AG09319 (cell line): ENCODE measurements at regions not wholly inside any gene's neighbourhood (a gene's known extent, or its start where the extent isn't known, plus 50 kb on each side); places are given as distances from the start of the nearest gene placed in this dataset.

Source experiments
- DNase-seq: peaks from one replicate; pipeline ENCODE4 v3.0.0-alpha.2; 2010; ENCODE audit warnings: low read depth; ENCODE audit errors: extremely low read depth
- CTCF ChIP-seq: IDR thresholded peaks from 2 replicates; pipeline ENCODE4 v1.5.1; 2011; ENCODE audit warnings: low read depth, mild to moderate bottlenecking, inconsistent platforms, low read length, moderate library complexity

- DNase-seq = no peak
- TF ChIP-seq CTCF = no peak
Observed at GRCh38 chr1:185645686-185646085, 88.5 kb upstream of the HMCN1 start.

- no peak for TF ChIP-seq CTCF
- no peak for DNase-seq
Observed at GRCh38 chr1:185645162-185645640, 89.0 kb upstream of the HMCN1 start.

- no peak for DNase-seq
- TF ChIP-seq CTCF = no peak
Observed at GRCh38 chr1:185644531-185644930, 89.7 kb upstream of the HMCN1 start.

- TF ChIP-seq CTCF = no peak
- no peak for DNase-seq
Observed at GRCh38 chr1:185636848-185637247, 97.3 kb upstream of the HMCN1 start.

GRCh38 chr1:185634704-185635103 is 99.5 kb upstream of the HMCN1 start:
- DNase-seq = no peak
- no peak for TF ChIP-seq CTCF

- TF ChIP-seq CTCF = no peak
- DNase-seq = peak; percentile 41
Observed at GRCh38 chr1:185632659-185633423, 101.3 kb upstream of the HMCN1 start.

- no peak for TF ChIP-seq CTCF
- DNase-seq = no peak
Observed at GRCh38 chr1:185631843-185632242, 102.3 kb upstream of the HMCN1 start.
